IMR-90 (cell line): ENCODE measurements at regions not wholly inside any gene's neighbourhood (a gene's known extent, or its start where the extent isn't known, plus 50 kb on each side); places are given as distances from the start of the nearest gene placed in this dataset.

Experiments
- ATAC-seq: fragments of 200-7000 bp; cut with Tn5 transposase; 2 replicates; pipeline ENCODE4 v1.9.1; 2020; ENCODE audit warnings: low read depth, mild to moderate bottlenecking, moderate library complexity
- BruUV-seq: library from RNA; stranded (reverse); fragments of 400-500 nt; replicated peaks from 2 replicates; lab custom pipeline; 2021; lab: Mats Ljungman, UMichigan
- CTCF ChIA-PET: fragments of 300-600 bp; formaldehyde crosslinking; extraction: SDS; loops from one replicate; lab custom pipeline; 2021; ENCODE audit warnings: antibody characterized with exemption; lab: Yijun Ruan, JAX
- POLR2A ChIA-PET: fragments of 300-600 bp; sonication (Branson Sonifier 250); formaldehyde crosslinking; loops from one replicate; lab custom pipeline; 2022; ENCODE audit warnings: antibody characterized with exemption; ENCODE audit not compliant: unreplicated experiment; lab: Charles Lee
- DNase-seq: peaks from one replicate; pipeline ENCODE4 v3.0.0; 2013
- H2AFZ ChIP-seq: replicated peaks from 2 replicates; pipeline ENCODE3; 2013; ENCODE audit warnings: low read length, mild to moderate bottlenecking; ENCODE audit not compliant: poor library complexity
- H2AK5ac ChIP-seq: 2 replicates; pipeline ENCODE4 v1.6.1; 2013; ENCODE audit warnings: low read depth, low read length, inconsistent platforms
- H2AK9ac ChIP-seq: replicated peaks from 2 replicates; pipeline ENCODE3; 2013; ENCODE audit warnings: mild to moderate bottlenecking, low read depth, low read length, moderate library complexity; ENCODE audit not compliant: poor library complexity
- H2BK120ac ChIP-seq: 2 replicates; pipeline ENCODE4 v1.6.1; 2013; ENCODE audit warnings: low read depth, low read length, inconsistent platforms
- H2BK15ac ChIP-seq: 3 replicates; pipeline ENCODE4 v1.6.1; 2013; ENCODE audit warnings: low read depth, low read length, inconsistent platforms
- H2BK20ac ChIP-seq: 2 replicates; pipeline ENCODE4 v1.6.1; 2013; ENCODE audit warnings: low read depth, mild to moderate bottlenecking, inconsistent platforms, low read length, moderate library complexity
- H2BK5ac ChIP-seq: 2 replicates; pipeline ENCODE4 v1.6.1; 2013; ENCODE audit warnings: mild to moderate bottlenecking, low read depth, low read length, inconsistent platforms; ENCODE audit not compliant: poor library complexity, severe bottlenecking
- H3K14ac ChIP-seq: replicated peaks from 2 replicates; pipeline ENCODE4 v1.6.1; 2013; ENCODE audit warnings: low read depth, low read length, inconsistent platforms
- H3K18ac ChIP-seq: 2 replicates; pipeline ENCODE4 v1.6.1; 2013; ENCODE audit warnings: low read depth, low read length, control low read depth
- H3K23ac ChIP-seq: 2 replicates; pipeline ENCODE4 v1.6.1; 2013; ENCODE audit warnings: low read depth, low read length, inconsistent platforms
- H3K27ac ChIP-seq: 2 replicates; pipeline ENCODE4 v1.5.1; 2013; ENCODE audit warnings: mild to moderate bottlenecking, control low read depth, low read length; ENCODE audit not compliant: insufficient read depth
- H3K27me3 ChIP-seq: 2 replicates; pipeline ENCODE4 v1.6.1; 2013; ENCODE audit warnings: low read length; ENCODE audit not compliant: control insufficient read depth, insufficient read depth
- H3K36me3 ChIP-seq: 2 replicates; pipeline ENCODE4 v1.6.1; 2013; ENCODE audit warnings: low read length, mixed read lengths; ENCODE audit not compliant: control insufficient read depth, insufficient read depth
- H3K4ac ChIP-seq: 2 replicates; pipeline ENCODE4 v1.6.1; 2013; ENCODE audit warnings: low read depth, low read length, inconsistent platforms
- H3K4me1 ChIP-seq: 2 replicates; pipeline ENCODE4 v1.6.1; 2013; ENCODE audit warnings: low read length, mixed read lengths; ENCODE audit not compliant: control insufficient read depth, insufficient read depth
- H3K4me2 ChIP-seq: 2 replicates; pipeline ENCODE4 v1.6.1; 2013; ENCODE audit warnings: low read depth, mild to moderate bottlenecking, control low read depth, low read length, moderate library complexity
- H3K4me3 ChIP-seq: 2 replicates; pipeline ENCODE4 v1.5.1; 2013; ENCODE audit warnings: low read depth, mild to moderate bottlenecking, control low read depth, low read length, moderate library complexity; ENCODE audit not compliant: insufficient read depth
- H3K56ac ChIP-seq: 2 replicates; pipeline ENCODE4 v1.6.1; 2013; ENCODE audit warnings: low read length, inconsistent platforms; ENCODE audit not compliant: insufficient read depth; ENCODE audit errors: extremely low read depth
- H3K79me1 ChIP-seq, 2 experiments: 2 replicates each; pipeline ENCODE4 v1.6.1; 2013; ENCODE audit warnings: low read length in 2 of 2, inconsistent platforms in 1 of 2, low read depth in 1 of 2
- H3K9ac ChIP-seq: 2 replicates; pipeline ENCODE4 v1.6.1; 2013; ENCODE audit warnings: low read depth, low read length, control low read depth
- H3K9me1 ChIP-seq: 2 replicates; pipeline ENCODE4 v1.6.1; 2013; ENCODE audit warnings: low read length, inconsistent platforms; ENCODE audit not compliant: insufficient read depth
- H3K9me3 ChIP-seq: 2 replicates; pipeline ENCODE4 v1.6.1; 2013; ENCODE audit warnings: low read length; ENCODE audit not compliant: control insufficient read depth, insufficient read depth
- H4K20me1 ChIP-seq: 2 replicates; pipeline ENCODE4 v1.6.1; 2013; ENCODE audit warnings: low read length, inconsistent platforms; ENCODE audit not compliant: insufficient read depth
- H4K5ac ChIP-seq: 2 replicates; pipeline ENCODE4 v1.6.1; 2013; ENCODE audit warnings: mild to moderate bottlenecking, low read depth, low read length, control low read depth
- H4K8ac ChIP-seq, 2 experiments: 2 replicates each; pipeline ENCODE4 v1.6.1; 2013; ENCODE audit warnings: low read depth in 2 of 2, low read length in 2 of 2, control low read depth in 1 of 2, inconsistent platforms in 1 of 2
- H4K91ac ChIP-seq: 2 replicates; pipeline ENCODE4 v1.6.1; 2013; ENCODE audit warnings: low read depth, low read length, inconsistent platforms; ENCODE audit not compliant: insufficient read depth
- BHLHE40 ChIP-seq: fragments of 150-350 bp; IDR thresholded peaks from 2 replicates; pipeline ENCODE4 v1.6.1; 2016; ENCODE audit warnings: mild to moderate bottlenecking, low read depth, low read length
- CEBPB ChIP-seq: IDR thresholded peaks from 2 replicates; pipeline ENCODE4 v1.6.1; 2012; ENCODE audit warnings: low read depth, low read length, improper control_type of control experiment
- ELK1 ChIP-seq: fragments of 150-350 bp; IDR thresholded peaks from 2 replicates; pipeline ENCODE4 v1.6.1; 2016; ENCODE audit warnings: low read depth, mild to moderate bottlenecking, low read length, moderate library complexity, borderline replicate concordance
- RCOR1 ChIP-seq: IDR thresholded peaks from 2 replicates; pipeline ENCODE4 v1.6.1; 2012; ENCODE audit warnings: mild to moderate bottlenecking, low read length, improper control_type of control experiment; ENCODE audit not compliant: insufficient replicate concordance
- dilution Hi-C: fragments of 300-500 bp; cut with HindIII; formaldehyde crosslinking; loops from one replicate; pipeline ENCODE4 v1.14.3; 2018; ENCODE audit warnings: low sequenced_read_pairs; ENCODE audit not compliant: unreplicated experiment
- in situ Hi-C: fragments of 300-500 bp; cut with MboI; formaldehyde crosslinking; loops from 3 replicates; pipeline ENCODE4 v1.14.3; 2019; ENCODE audit warnings: low sequenced_read_pairs, inconsistent platforms, mixed read lengths
- intact Hi-C: fragments of 100-400 bp; cut with micrococcal nuclease; formaldehyde crosslinking; loops from 2 replicates; pipeline ENCODE4 v1.10.0; 2022

GRCh38 chr19:8935460-8935859, 74.7 kb downstream of the MUC16 start:
- in situ Hi-C loops (no loop called here), dilution Hi-C loops (no loop called here), intact Hi-C loops (no loop called here)
- Histone ChIP-seq H2BK5ac (no peak overlapping the region), H4K91ac (no peak overlapping the region), H3K9me1 (no peaks in the 10 kb centered on the region), H3K23ac (no peak overlapping the region), H3K56ac (no peak overlapping the region), H3K18ac (no peak overlapping the region), H2BK120ac (no peak overlapping the region), H3K4me2 (no peak overlapping the region), H3K4me3 (no peak overlapping the region), H2AK9ac (no peak overlapping the region), H2BK15ac (no peak overlapping the region), H4K5ac (no peak overlapping the region), H4K20me1 (no peaks in the 10 kb centered on the region), H4K8ac (no peak overlapping the region), H2AFZ (no peak overlapping the region), H3K9me3 (peaks cover 41% of the 10 kb centered on the region), H3K4me1 (no peaks in the 10 kb centered on the region), H2AK5ac (no peak overlapping the region), H3K4ac (no peak overlapping the region), H3K79me1 (no peaks in the 10 kb centered on the region), H3K9ac (no peak overlapping the region), H3K36me3 (no peaks in the 10 kb centered on the region), H3K27me3 (no peaks in the 10 kb centered on the region), H3K14ac (no peak overlapping the region), H2BK20ac (no peak overlapping the region), H3K27ac (no peak overlapping the region)
- no TSS peak for BruUV-seq
- TF ChIP-seq CEBPB (no peak), BHLHE40 (no peak), RCOR1 (no peak), ELK1 (no peak)
- POLR2A ChIA-PET: no interaction called here
- ATAC-seq (no peak), DNase-seq (no peak)
- CTCF ChIA-PET: no interaction called here
